ENCODE measurements at regions not wholly inside any gene's neighbourhood (a gene's known extent, or its start where the extent isn't known, plus 50 kb on each side); places are given as distances from the start of the nearest gene placed in this dataset.

- Histone ChIP-seq H2AFZ (ENCODE audit: low read depth, low read length) (no peak overlapping the region), H3K4me2 (ENCODE audit: insufficient read depth, low read length) (no peak overlapping the region), H3K9ac (ENCODE audit: low read depth, low read length) (no peak overlapping the region), H3K27me3 (ENCODE audit: insufficient read depth, low read length, poor library complexity) (no peaks in the 10 kb centered on the region), H3K4me3 (ENCODE audit: low read depth in 1 of 2, low read length in 2 of 2) (no peak overlapping the region), H3K4me1 (ENCODE audit: insufficient read depth, low read length) (no peaks in the 10 kb centered on the region), H3K27ac (ENCODE audit: low read length) (no peak overlapping the region), H3K9me3 (ENCODE audit: insufficient read depth, low read length, severe bottlenecking) (no peaks in the 10 kb centered on the region), H3K36me3 (ENCODE audit: insufficient read depth, low read length) (no peaks in the 10 kb centered on the region), H4K20me1 (ENCODE audit: insufficient read depth, low read length) (no peaks in the 10 kb centered on the region), H3K79me2 (ENCODE audit: insufficient read depth, low read length) (no peaks in the 10 kb centered on the region)
- DNase-seq (no peak), ATAC-seq (ENCODE audit: insufficient read depth, low read depth) (no peak)
- TF ChIP-seq CTCF (IDR thresholded peaks at IDR 0.05; ENCODE audit: borderline replicate concordance, extremely low read depth, low read length, poor library complexity, severe bottlenecking) = no peak
- TF ChIP-seq EZH2 (IDR thresholded peaks at IDR 0.05; ENCODE audit: borderline replicate concordance, low read depth, low read length, severe bottlenecking) = no peak
Observed at GRCh38 chr5:29162297-29162696, 2031.2 kb upstream of the CDH6 start.

GRCh38 chr5:29161399-29162291, 2031.8 kb upstream of the CDH6 start:
- no peak overlapping the region for H3K9ac ChIP-seq (ENCODE audit: low read depth, low read length)
- no peaks in the 10 kb centered on the region for H3K79me2 ChIP-seq (ENCODE audit: insufficient read depth, low read length)
- no peak overlapping the region for H2AFZ ChIP-seq (ENCODE audit: low read depth, low read length)
- H3K9me3 ChIP-seq (ENCODE audit: insufficient read depth, low read length, severe bottlenecking) = no peaks in the 10 kb centered on the region
- no peak for TF ChIP-seq EZH2 (IDR thresholded peaks at IDR 0.05; ENCODE audit: borderline replicate concordance, low read depth, low read length, severe bottlenecking)
- no peak for TF ChIP-seq CTCF (IDR thresholded peaks at IDR 0.05; ENCODE audit: borderline replicate concordance, extremely low read depth, low read length, poor library complexity, severe bottlenecking)
- no peak overlapping the region for H3K4me2 ChIP-seq (ENCODE audit: insufficient read depth, low read length)
- H3K36me3 ChIP-seq (ENCODE audit: insufficient read depth, low read length) = no peaks in the 10 kb centered on the region
- no peak overlapping the region for H3K4me3 ChIP-seq (ENCODE audit: low read depth in 1 of 2, low read length in 2 of 2)
- DNase-seq (no peak), ATAC-seq (ENCODE audit: insufficient read depth, low read depth) (no peak)
- H3K4me1 ChIP-seq (ENCODE audit: insufficient read depth, low read length) = no peaks in the 10 kb centered on the region
- H3K27ac ChIP-seq (ENCODE audit: low read length) = no peak overlapping the region
- no peaks in the 10 kb centered on the region for H4K20me1 ChIP-seq (ENCODE audit: insufficient read depth, low read length)
- no peaks in the 10 kb centered on the region for H3K27me3 ChIP-seq (ENCODE audit: insufficient read depth, low read length, poor library complexity)

GRCh38 chr5:29157975-29158374, 2035.5 kb upstream of the CDH6 start:
- H3K27me3 ChIP-seq (ENCODE audit: insufficient read depth, low read length, poor library complexity) = no peaks in the 10 kb centered on the region
- H3K4me3 ChIP-seq (ENCODE audit: low read depth in 1 of 2, low read length in 2 of 2) = no peak overlapping the region
- H3K36me3 ChIP-seq (ENCODE audit: insufficient read depth, low read length) = no peaks in the 10 kb centered on the region
- DNase-seq (no peak), ATAC-seq (ENCODE audit: insufficient read depth, low read depth) (no peak)
- H3K27ac ChIP-seq (ENCODE audit: low read length) = no peak overlapping the region
- H3K4me2 ChIP-seq (ENCODE audit: insufficient read depth, low read length) = no peak overlapping the region
- no peak overlapping the region for H3K9ac ChIP-seq (ENCODE audit: low read depth, low read length)
- no peaks in the 10 kb centered on the region for H3K9me3 ChIP-seq (ENCODE audit: insufficient read depth, low read length, severe bottlenecking)
- no peaks in the 10 kb centered on the region for H4K20me1 ChIP-seq (ENCODE audit: insufficient read depth, low read length)
- no peaks in the 10 kb centered on the region for H3K79me2 ChIP-seq (ENCODE audit: insufficient read depth, low read length)
- no peak for TF ChIP-seq CTCF (IDR thresholded peaks at IDR 0.05; ENCODE audit: borderline replicate concordance, extremely low read depth, low read length, poor library complexity, severe bottlenecking)
- TF ChIP-seq EZH2 (IDR thresholded peaks at IDR 0.05; ENCODE audit: borderline replicate concordance, low read depth, low read length, severe bottlenecking) = no peak
- H2AFZ ChIP-seq (ENCODE audit: low read depth, low read length) = no peak overlapping the region
- H3K4me1 ChIP-seq (ENCODE audit: insufficient read depth, low read length) = no peaks in the 10 kb centered on the region

Data from DND-41 (cell line).